Neuronal stem cell (in vitro differentiated cells): ENCODE measurements at regions not wholly inside any gene's neighbourhood (a gene's known extent, or its start where the extent isn't known, plus 50 kb on each side); places are given as distances from the start of the nearest gene placed in this dataset.

Experiments used
- DNase-seq: peaks from one replicate; pipeline ENCODE4 v3.0.0-alpha.2; 2013; ENCODE audit warnings: low spot score
- H2AFZ ChIP-seq: one replicate; pipeline ENCODE4 v1.6.1; 2013; ENCODE audit warnings: mild to moderate bottlenecking, low read length, inconsistent platforms
- H2AK5ac ChIP-seq: 2 replicates; pipeline ENCODE4 v1.6.1; 2013; ENCODE audit warnings: low read depth, mild to moderate bottlenecking, inconsistent platforms, low read length, moderate library complexity, mixed read lengths
- H2BK120ac ChIP-seq: 2 replicates; pipeline ENCODE4 v1.6.1; 2013; ENCODE audit warnings: low read depth, mild to moderate bottlenecking, inconsistent platforms, low read length, moderate library complexity, mixed read lengths
- H2BK12ac ChIP-seq: one replicate; pipeline ENCODE4 v1.6.1; 2013; ENCODE audit warnings: low read length, inconsistent platforms
- H2BK15ac ChIP-seq: 2 replicates; pipeline ENCODE4 v1.6.1; 2013; ENCODE audit warnings: mild to moderate bottlenecking, low read length, inconsistent platforms, mixed read lengths
- H2BK5ac ChIP-seq: one replicate; pipeline ENCODE4 v1.6.1; 2013; ENCODE audit warnings: inconsistent platforms, mild to moderate bottlenecking, low read length, moderate library complexity
- H3K14ac ChIP-seq: one replicate; pipeline ENCODE4 v1.6.1; 2013; ENCODE audit warnings: low read length, inconsistent platforms
- H3K18ac ChIP-seq: 2 replicates; pipeline ENCODE4 v1.6.1; 2013; ENCODE audit warnings: low read length, inconsistent platforms
- H3K23ac ChIP-seq: 2 replicates; pipeline ENCODE4 v1.6.1; 2013; ENCODE audit warnings: low read depth, mild to moderate bottlenecking, mixed read lengths, low read length, inconsistent platforms; ENCODE audit not compliant: poor library complexity
- H3K27ac ChIP-seq: replicated peaks from 3 replicates; pipeline ENCODE4 v1.5.1; 2013; ENCODE audit warnings: low read length, inconsistent platforms
- H3K27me3 ChIP-seq, 3 experiments: 2 replicates each; pipeline ENCODE4 v1.6.1; 2013; ENCODE audit warnings: low read length in 3 of 3, mild to moderate bottlenecking in 2 of 3, inconsistent platforms in 1 of 3, low read depth in 1 of 3, mixed read lengths in 1 of 3, moderate library complexity in 1 of 3; ENCODE audit not compliant: control insufficient read depth in 3 of 3, insufficient read depth in 3 of 3
- H3K36me3 ChIP-seq, 2 donors: replicated peaks in 1 of 2; 2 replicates each; pipeline ENCODE4 v1.6.1; 2013; ENCODE audit warnings: low read length in 2 of 2; ENCODE audit not compliant: control insufficient read depth in 2 of 2, insufficient read depth in 2 of 2
- H3K4ac ChIP-seq: 2 replicates; pipeline ENCODE4 v1.6.1; 2013; ENCODE audit warnings: inconsistent platforms, mild to moderate bottlenecking, low read length, moderate library complexity
- H3K4me1 ChIP-seq, 2 donors: 1 replicate in 1 of 2; 2 replicates in 1 of 2; pipeline ENCODE4 v1.6.1; 2013; ENCODE audit warnings: low read length in 2 of 2, low read depth in 1 of 2; ENCODE audit not compliant: control insufficient read depth in 2 of 2, insufficient read depth in 1 of 2
- H3K4me2 ChIP-seq: one replicate; pipeline ENCODE4 v1.6.1; 2013; ENCODE audit warnings: mild to moderate bottlenecking, low read length, inconsistent platforms; ENCODE audit not compliant: insufficient read depth, poor library complexity, severe bottlenecking
- H3K4me3 ChIP-seq, 2 donors: 2 replicates each; pipeline ENCODE4 v1.5.1; 2013; ENCODE audit warnings: low read length in 2 of 2, mild to moderate bottlenecking in 2 of 2, inconsistent platforms in 1 of 2, moderate library complexity in 1 of 2
- H3K79me1 ChIP-seq: one replicate; pipeline ENCODE4 v1.6.1; 2013; ENCODE audit warnings: low read depth, mild to moderate bottlenecking, inconsistent platforms, low read length, moderate library complexity
- H3K9ac ChIP-seq: one replicate; pipeline ENCODE4 v1.6.1; 2013; ENCODE audit warnings: mild to moderate bottlenecking, low read depth, low read length, inconsistent platforms; ENCODE audit not compliant: poor library complexity
- H3K9me3 ChIP-seq, 2 donors: replicated peaks in 1 of 2; 2 replicates each; pipeline versions ENCODE3 to v1.6.1; 2013; ENCODE audit warnings: low read length in 2 of 2, mild to moderate bottlenecking in 2 of 2, inconsistent platforms in 1 of 2, low read depth in 1 of 2, mixed read lengths in 1 of 2, moderate library complexity in 1 of 2; ENCODE audit not compliant: control insufficient read depth in 2 of 2, insufficient read depth in 1 of 2
- H4K8ac ChIP-seq: one replicate; pipeline ENCODE4 v1.6.1; 2013; ENCODE audit warnings: low read depth, mild to moderate bottlenecking, inconsistent platforms, low read length, moderate library complexity
- H4K91ac ChIP-seq: one replicate; pipeline ENCODE4 v1.6.1; 2013; ENCODE audit warnings: low read length, low read depth, mild to moderate bottlenecking, inconsistent platforms; ENCODE audit not compliant: poor library complexity
- WGBS, 2 donors: extraction: QIAGEN DNeasy Blood & Tissue Kit; methylation state at CpG; one replicate each; pipeline ENCODE4 v1.1.7; 2013; ENCODE audit warnings: missing lambda C conversion rate in 2 of 2, mixed read lengths in 1 of 2; ENCODE audit not compliant: insufficient read length in 2 of 2, insufficient replicate concordance in 1 of 2; ENCODE audit errors: extremely low coverage in 2 of 2; 5-methylcytosine and 5-hydroxymethylcytosine counted together

DNA sequence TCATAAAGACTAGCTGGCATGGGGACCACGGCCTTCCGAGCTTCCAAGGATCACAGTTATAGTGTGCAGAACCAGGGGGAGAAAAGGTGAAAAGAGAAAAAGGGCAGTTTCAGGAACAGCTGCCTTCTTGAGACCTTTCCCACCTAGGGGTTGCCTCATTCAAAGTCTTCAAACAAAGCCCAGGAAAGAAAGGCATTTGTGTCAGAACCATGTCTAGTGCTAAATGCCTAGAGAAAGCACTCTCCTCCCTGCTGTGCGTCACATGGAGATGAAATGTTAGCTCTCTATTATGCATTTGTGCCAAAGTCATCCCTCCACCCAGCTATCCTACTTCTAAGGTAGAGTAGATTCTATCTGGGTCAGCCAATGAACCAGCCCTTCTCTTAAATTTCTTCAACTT is 1037.3 kb upstream of the WWC1 start:
- no peak overlapping the region for H3K14ac ChIP-seq
- WGBS, 2 donors: no CpG with 5 or more reads among the region's 3 CpGs
- no peaks in the 10 kb centered on the region for H3K36me3 ChIP-seq
- H3K4me3 ChIP-seq: no peak overlapping the region
- H2AK5ac ChIP-seq: no peak overlapping the region
- H2BK15ac ChIP-seq: no peak overlapping the region
- H3K4me1 ChIP-seq: peaks cover 9 to 14% of the 10 kb centered on the region in 2 donors
- H3K27me3 ChIP-seq: no peaks in the 10 kb centered on the region
- no peak overlapping the region for H3K4me2 ChIP-seq
- no peak overlapping the region for H3K23ac ChIP-seq
- DNase-seq: no peak
- H4K91ac ChIP-seq: no peak overlapping the region
- H2AFZ ChIP-seq: peak overlapping the region; percentile 52
- H3K4ac ChIP-seq: no peak overlapping the region
- H2BK12ac ChIP-seq: no peak overlapping the region
- H3K79me1 ChIP-seq: no peaks in the 10 kb centered on the region
- H3K27ac ChIP-seq: peak overlapping the region; percentile 14
- no peak overlapping the region for H2BK120ac ChIP-seq
- H4K8ac ChIP-seq: no peak overlapping the region
- H3K9me3 ChIP-seq: no peaks in the 10 kb centered on the region
- no peak overlapping the region for H3K9ac ChIP-seq
- H3K18ac ChIP-seq: no peak overlapping the region
- no peak overlapping the region for H2BK5ac ChIP-seq

DNA sequence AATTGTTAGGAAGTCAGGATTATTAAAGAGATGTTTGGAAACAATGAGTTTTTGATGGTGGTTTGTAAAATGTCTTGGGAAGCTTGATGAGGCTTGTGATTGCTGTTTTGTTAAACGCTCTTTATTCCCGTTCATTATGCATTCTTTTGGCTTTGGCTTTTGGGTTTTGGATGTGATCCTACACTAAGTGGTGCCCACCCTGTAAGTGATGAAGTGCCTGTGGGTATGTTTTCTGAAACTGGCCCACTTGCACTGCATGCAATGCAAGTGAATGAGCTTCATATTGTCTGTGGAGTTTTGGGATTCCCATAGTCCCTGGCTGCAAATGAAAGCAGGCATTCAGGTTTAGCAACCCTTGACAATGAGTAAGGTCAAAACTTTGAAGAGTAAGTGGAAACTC is 1035.5 kb upstream of the WWC1 start:
- Histone ChIP-seq H4K91ac (no peak overlapping the region), H3K27ac (no peak overlapping the region), H3K4ac (no peak overlapping the region), H3K79me1 (no peaks in the 10 kb centered on the region), H2BK5ac (no peak overlapping the region), H2BK12ac (no peak overlapping the region), H3K4me2 (no peak overlapping the region), H3K18ac (no peak overlapping the region), H3K9me3 (no peaks in the 10 kb centered on the region), H3K9ac (no peak overlapping the region), H2AK5ac (no peak overlapping the region), H3K36me3 (no peaks in the 10 kb centered on the region), H2BK15ac (no peak overlapping the region), H3K4me3 (no peak overlapping the region), H3K4me1 (peaks cover 9 to 14% of the 10 kb centered on the region in 2 donors), H2BK120ac (no peak overlapping the region), H4K8ac (no peak overlapping the region), H3K27me3 (no peaks in the 10 kb centered on the region), H3K23ac (no peak overlapping the region), H3K14ac (no peak overlapping the region), H2AFZ (no peak overlapping the region)
- no CpG with 5 or more reads among the region's 2 CpGs for WGBS, 2 donors
- DNase-seq: no peak

DNA sequence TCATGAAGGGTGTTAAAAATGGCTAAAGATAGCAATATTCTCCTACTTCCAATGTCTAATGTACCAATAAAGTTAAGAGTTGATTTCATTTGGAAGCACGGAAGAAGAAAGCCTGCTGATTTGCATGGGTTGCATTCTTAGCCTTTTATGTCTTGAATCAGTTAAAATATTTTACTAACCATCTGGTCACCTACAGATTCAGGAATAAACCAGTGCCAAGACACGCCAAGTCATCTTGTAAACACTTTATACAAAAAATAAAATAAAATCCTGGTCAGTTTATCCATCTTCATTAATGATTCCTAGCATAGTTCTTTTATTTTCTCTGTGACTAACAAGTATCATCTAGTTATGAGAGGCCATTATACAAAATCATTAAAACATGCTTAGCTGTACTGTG is 1031.6 kb upstream of the WWC1 start:
- no CpG with 5 or more reads among the region's 2 CpGs for WGBS, 2 donors
- peaks cover 0 to 4% of the 10 kb centered on the region in 2 donors for H3K4me1 ChIP-seq

DNA sequence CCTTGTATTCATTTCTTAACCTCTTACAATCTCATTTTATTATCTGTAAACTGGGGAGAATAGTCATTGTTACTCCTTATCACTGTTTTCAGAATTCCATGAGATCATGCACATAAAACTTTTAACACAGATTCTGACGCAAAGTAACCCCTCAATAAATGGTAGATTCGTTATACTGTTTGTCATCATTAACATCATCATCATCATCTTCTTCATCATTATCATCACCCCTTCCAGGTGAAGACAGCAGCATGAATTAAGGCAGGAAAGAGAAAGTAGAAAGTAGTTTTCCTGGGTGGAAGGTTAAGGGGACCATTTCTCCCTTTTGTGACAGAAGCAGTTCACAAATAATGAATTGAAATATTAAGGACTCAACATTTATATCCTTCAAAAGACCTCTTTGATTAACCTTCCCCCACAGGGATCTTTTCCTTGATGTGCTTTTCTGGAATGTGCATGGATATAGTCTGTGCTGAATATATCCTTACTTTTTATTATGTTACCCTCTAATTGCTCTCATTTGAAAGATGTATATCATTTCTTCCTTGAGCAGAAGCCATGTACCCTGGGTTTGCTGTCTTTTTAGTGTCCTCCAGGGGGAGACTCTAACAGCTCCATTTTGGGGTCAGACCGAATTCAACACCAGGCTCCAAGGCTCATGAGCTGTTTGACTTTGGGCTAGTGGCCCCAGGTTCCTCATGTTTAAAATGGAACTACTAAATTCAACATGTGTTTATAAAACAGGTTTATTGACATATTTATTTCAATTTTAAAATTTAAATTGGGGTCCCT is 1029.9 kb upstream of the WWC1 start:
- Histone ChIP-seq H3K18ac (no peak overlapping the region), H2AK5ac (no peak overlapping the region), H3K27ac (no peak overlapping the region), H4K91ac (no peak overlapping the region), H3K27me3 (no peaks in the 10 kb centered on the region), H3K23ac (no peak overlapping the region), H2BK15ac (no peak overlapping the region), H2AFZ (no peak overlapping the region), H4K8ac (no peak overlapping the region), H3K9me3 (peaks cover 0 to 6% of the 10 kb centered on the region in 2 donors), H3K4me1 (no peaks in the 10 kb centered on the region), H3K9ac (no peak overlapping the region), H2BK12ac (no peak overlapping the region), H3K4ac (no peak overlapping the region), H3K4me3 (no peak overlapping the region), H3K36me3 (no peaks in the 10 kb centered on the region), H3K4me2 (no peak overlapping the region), H3K14ac (no peak overlapping the region), H3K79me1 (no peaks in the 10 kb centered on the region), H2BK5ac (no peak overlapping the region), H2BK120ac (no peak overlapping the region)
- no peak for DNase-seq
- WGBS, 2 donors: no CpG with 5 or more reads among the region's 3 CpGs

More for the DNA sequence above, 1031.6 kb upstream of the WWC1 start:
- H3K27ac ChIP-seq: no peak overlapping the region
- H3K14ac ChIP-seq: no peak overlapping the region
- no peak overlapping the region for H2BK12ac ChIP-seq
- no peak overlapping the region for H3K23ac ChIP-seq
- no peak overlapping the region for H2BK120ac ChIP-seq
- H3K79me1 ChIP-seq: no peaks in the 10 kb centered on the region
- H3K9me3 ChIP-seq: peaks cover 0 to 3% of the 10 kb centered on the region in 2 donors
- no peaks in the 10 kb centered on the region for H3K36me3 ChIP-seq
- H3K18ac ChIP-seq: no peak overlapping the region
- no peak overlapping the region for H2AFZ ChIP-seq
- H2BK5ac ChIP-seq: no peak overlapping the region
- H3K4me2 ChIP-seq: no peak overlapping the region
- no peak for DNase-seq
- no peak overlapping the region for H4K8ac ChIP-seq
- no peak overlapping the region for H4K91ac ChIP-seq
- H3K4me3 ChIP-seq: no peak overlapping the region
- H2BK15ac ChIP-seq: no peak overlapping the region
- H3K27me3 ChIP-seq: no peaks in the 10 kb centered on the region
- H2AK5ac ChIP-seq: no peak overlapping the region
- no peak overlapping the region for H3K4ac ChIP-seq
- no peak overlapping the region for H3K9ac ChIP-seq
